NCI-H82 (cell line): ENCODE measurements at regions not wholly inside any gene's neighbourhood (a gene's known extent, or its start where the extent isn't known, plus 50 kb on each side); places are given as distances from the start of the nearest gene placed in this dataset.

Experiments used
- DNase-seq: peaks from one replicate; lab custom pipeline; 2025; lab: John Stamatoyannopoulos, UW

DNA sequence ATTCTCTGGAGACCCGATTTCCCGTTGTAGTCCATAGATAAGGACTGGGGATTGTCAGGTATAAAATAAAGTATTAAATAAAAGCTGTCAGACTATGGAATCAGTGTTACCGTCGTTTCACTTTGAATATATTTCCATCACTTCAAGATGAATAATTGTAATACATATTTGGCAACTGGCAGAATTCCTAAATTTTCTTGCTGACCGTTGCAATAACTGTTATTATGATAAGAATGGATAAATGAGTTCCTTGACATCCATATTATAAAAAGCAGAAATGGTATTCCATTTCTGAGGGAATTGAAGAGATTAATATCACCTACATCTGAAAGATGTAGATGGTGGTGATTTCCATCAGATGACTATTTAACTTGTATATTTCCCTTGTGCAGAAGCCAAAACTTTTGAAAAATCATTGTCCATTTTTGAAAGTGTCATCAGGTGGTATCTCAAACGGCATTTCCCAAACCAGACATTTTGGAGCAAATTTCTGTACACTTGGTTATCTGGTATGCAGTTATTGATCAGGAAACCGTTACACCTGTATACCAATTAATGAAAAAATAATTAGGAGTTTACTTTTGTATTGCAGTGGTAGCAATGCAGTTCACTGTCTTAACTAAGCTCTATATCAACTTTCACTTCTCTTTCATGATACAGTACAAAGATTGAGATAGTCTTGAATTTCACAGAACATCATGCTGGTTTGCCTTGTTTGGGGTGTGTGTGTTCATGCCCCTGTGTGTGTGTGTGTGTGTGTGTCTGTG is 878.5 kb downstream of the PCDH18 start:
- DNase-seq: no peak

DNA sequence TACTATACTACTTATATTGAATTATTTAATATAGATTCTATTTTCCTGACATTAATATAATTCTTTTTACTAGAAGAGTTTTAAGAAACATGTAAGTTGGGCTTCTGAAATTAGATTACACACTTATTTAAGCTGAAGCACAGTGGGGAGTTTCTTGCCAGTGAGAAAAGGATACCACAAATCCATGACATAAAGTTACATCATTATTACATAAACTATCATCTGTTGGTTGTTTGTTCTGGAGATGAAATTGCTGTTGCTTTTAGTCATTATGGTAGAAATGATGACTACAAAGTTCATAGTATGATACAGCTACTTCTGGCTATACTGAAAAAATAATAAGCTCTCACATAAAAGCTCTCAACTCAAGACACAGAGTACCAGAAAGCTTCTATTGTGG is 880.4 kb downstream of the PCDH18 start:
- no peak for DNase-seq

DNA sequence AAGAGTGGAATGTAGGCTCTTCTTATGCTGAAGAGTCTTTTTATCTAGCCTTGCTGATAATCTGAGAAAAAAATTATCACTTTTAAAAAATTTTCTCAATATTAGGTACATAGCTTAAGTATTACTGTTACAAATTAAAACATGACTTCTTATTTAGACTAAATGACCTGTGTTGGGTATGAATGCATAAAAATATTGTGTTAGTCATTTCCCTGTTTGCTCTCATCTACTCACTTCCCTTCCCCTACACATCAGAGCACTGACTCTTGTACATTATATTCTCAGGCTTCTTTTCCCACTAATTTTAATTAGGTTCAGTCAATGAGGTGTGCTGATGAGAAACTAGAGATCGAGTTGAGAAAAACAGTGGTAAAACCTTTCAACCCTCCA is 881.0 kb downstream of the PCDH18 start:
- no peak for DNase-seq

DNA sequence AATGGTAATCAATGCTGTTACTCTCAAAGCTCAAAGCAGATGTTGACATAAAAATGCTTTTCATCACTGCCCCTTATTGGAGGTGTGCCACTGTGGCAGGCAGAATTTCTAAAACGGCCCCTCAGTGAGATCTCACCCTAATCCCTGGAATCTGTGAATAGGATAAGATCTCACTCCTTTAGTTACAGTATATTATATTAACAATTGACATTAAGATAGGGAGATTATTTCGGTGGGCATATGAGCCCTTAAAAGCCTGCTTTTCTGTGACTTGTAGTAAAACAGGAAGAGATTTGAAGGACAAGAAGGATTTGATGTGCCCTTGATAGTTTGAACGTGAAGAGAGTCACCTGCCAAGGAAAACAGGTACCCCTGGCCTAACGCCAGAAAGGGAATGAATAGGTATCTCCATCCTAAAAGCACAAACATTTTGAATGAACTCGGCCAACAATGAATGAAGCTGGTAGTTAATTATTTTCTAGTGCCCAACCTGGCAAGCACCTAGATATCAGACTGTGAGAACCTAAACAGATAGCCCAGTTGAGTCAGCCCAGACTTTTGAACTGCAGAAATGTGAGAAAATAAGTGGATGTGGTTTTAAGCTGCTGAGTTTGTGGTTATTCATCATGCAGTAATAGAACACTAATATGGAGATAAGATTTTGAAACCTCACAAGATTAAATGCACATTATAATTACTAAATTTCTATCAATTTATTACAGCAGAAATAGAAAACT is 881.6 kb downstream of the PCDH18 start:
- DNase-seq: no peak

DNA sequence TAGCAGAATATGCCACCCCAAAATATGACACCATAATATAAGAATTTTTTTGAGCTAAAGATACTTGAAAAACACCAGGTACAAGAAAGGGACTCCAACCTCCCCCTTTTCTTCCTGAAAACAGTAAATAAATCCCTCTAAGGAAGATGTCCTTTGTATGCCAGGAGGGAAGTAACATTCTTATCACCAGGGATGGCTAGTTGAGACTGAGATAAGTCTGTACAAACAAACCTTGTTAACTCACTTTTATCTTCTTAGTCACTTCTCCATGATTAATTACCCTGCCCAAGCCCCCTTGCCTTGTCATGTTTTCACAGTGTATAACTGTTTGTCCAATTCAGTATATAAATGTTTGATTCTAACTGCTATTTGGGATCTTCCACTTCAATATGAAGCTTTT is 888.0 kb downstream of the PCDH18 start:
- DNase-seq: peak; percentile 63

DNA sequence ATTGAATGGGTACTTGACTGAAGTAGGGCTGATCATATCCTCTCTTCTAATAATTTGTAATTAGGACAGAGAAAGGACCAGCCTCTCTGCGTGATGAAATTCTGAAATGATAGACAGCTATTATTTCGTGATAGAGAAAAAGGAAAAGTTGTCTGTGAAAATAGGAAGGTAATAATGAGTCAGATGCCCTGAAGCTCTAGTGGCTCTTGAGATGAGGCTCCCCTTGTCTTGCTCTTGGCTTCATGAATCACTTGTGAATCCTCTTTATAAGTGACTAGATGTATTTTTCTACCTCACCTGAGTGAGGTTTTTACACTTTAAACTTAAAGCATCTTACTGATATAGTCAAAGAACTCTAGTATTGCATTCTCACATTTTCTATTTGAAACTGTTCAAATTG is 888.9 kb downstream of the PCDH18 start:
- DNase-seq: no peak

DNA sequence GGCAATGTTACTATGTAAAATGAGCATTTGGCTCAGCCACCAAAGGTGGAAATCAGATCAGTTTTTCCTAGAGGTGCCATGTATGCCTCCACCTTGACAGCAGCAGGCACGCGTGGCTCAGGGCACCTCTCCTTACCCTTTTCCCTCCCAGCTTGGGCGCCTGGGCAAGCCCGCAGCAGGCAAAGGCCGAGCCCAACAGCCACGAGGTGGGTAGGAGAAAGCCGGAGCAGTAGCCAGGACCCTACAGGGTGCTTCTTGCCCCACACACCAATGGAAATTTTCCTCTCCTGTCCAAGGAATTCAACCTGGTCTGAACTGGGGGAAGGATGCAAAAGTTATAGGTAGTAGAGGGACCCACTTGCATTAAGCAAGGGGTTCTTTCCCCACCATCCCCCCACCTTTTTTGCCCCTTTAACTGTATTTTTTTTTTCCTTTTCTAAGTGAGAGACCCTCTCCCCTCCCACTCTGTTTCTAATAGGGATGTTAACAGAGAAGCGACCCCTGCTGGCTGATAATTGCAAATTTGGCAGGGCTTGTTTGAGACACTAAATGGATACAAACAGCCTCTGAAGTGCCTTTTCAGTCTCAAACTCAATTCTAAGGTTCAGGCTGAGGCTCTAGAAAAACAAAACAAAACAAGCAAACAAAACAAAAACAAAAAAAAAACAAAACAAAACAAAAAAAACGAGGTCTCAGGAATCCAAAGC is 895.1 kb downstream of the PCDH18 start:
- DNase-seq: peak; percentile 30

DNA sequence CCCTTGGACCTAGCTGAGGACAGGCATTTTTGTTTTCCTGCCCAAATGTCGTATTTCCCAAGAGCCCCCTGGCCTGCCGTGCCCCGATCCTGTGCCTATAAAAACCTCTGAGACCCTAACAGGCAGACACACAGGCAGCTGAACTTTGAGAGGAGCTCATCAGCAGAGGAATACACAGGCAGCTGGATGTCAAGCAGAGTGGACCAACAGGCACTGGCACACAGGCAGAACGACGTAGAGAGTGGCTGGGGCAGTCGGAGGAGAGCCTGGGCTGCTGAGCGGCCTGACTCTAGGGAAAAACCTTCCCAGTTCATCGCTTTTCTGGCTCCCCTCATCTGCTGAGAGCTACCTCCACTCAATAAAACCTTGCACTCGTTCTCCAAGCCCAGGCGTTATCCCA is 896.1 kb downstream of the PCDH18 start:
- no peak for DNase-seq

DNA sequence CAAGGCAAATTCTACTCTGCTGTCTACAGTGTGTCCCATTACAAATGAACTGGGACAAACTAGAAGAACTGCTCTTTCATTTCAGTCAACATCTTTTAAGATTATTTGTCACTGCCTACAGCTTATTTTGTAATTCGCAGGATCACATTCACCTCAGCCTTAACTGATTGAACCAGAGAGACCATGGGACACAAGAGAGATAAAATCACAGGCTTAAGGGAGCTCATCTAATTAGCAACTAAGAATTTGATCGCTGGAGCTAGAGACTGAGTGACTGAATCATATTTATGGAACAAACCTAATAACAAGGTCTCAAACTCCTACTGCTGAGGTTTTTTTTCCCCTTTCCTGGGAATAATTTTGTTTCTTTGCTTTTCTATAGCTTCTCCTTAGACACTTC is 898.2 kb downstream of the PCDH18 start:
- peak; percentile 83 for DNase-seq

DNA sequence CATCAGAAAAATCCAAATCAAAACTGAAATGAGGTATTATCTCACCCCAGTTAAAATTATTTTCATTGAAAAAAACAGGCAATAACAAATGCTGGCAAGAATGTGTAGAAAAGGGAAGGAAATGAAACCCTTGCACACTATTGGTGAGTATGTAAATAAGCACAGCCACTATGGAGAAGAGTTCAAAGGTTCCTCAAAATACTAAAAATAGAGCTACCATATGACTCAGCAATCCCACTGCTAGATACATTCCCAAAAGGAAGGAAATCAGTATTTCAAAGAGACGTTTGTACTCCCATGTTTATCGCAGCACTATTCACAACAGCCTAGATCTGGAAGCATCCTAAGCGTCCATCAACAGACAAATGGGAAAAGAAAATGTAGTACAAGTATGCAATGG is 932.4 kb downstream of the PCDH18 start:
- DNase-seq: no peak

DNA sequence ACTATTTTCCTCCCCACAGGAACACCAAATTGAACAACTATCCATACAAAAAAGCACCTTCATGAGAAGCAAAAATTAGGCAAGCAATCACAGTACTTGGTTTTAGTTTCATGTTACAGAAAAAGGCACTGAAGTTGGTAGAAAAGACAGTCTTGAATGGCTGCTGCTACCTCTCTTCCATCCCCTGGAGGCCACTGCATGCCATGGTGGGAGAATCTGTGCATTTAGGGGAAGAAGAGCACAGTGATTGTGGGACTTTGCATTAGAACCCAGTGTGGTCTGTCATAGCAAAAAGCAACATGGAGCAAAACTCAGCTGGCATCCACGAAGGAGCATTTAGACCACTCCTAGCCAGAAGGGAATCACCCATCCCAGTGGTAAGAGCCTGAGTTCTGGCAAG is 941.9 kb downstream of the PCDH18 start:
- DNase-seq: no peak

DNA sequence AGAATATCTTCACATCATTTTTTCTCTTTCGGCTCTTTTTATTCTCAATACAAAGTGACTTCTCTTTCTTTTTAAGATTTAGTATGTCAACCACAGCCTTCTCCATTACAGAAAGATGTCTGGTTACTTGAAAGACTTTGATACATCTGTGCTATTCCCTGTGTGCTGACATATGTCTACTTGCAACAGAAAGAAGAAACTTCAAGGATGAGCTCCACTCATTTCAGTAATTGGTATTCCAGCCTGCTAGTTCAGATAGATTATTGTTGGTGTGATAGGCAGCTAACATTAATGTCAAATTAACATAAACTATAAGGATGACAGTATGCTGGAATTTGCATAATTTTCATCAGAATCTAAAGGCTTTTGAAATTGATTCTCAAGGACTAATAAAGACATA is 948.7 kb downstream of the PCDH18 start:
- DNase-seq: no peak

DNA sequence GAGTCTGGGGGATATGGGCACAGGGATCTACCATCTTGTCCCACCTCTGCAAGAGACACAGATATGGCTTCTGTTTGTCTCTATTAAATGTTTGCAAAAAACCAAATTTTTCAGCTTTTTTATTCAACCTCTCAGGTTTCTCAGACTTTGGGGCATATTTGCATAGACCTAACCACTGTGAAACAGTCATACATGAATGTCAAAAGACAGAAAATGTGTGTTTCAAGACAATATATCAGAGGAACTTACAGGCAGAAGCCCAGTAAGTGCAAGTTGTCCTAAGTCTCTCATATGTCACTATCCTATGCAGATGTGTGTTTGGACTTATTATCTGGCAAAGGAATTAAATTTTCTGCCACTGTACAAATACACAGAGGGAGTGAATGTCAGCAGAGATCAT is 951.2 kb downstream of the PCDH18 start:
- no peak for DNase-seq

DNA sequence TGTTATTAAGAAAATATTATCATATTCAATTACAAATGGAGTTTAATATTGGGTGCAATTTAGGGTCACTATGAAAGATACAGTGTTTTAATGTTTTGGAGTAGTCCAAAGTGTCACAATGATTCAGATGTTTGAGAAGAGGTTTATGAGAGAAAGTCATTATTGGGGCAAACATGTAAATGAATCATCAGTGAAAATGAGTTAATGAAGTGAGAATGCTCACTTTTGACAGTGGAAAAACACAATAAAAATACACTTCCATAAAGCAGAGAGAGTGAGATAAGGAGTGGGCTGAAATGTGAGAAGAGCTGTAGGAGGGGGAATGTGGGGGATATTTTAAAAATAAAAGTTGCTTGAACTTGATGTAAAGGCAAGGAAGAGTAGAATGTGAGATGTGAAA is 957.1 kb downstream of the PCDH18 start:
- DNase-seq: no peak

DNA sequence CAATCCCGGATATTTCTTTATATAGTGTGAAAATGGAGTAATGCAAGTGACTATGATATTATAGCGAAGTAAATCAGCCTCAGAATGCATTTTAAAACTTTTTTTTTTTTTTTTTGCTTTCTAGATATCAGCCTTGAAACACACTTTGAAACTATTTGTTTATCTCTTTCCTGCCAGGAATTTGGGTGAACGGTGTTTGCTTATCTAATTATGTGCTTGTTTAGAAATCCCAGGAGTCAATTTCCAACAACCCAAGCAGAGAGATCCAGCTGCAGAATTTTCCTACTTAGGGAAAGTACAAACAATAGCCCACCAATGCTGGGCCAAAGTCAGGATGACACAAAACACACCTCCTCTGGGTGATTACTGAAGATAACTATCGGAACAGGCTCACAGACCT is 958.8 kb downstream of the PCDH18 start:
- no peak for DNase-seq

DNA sequence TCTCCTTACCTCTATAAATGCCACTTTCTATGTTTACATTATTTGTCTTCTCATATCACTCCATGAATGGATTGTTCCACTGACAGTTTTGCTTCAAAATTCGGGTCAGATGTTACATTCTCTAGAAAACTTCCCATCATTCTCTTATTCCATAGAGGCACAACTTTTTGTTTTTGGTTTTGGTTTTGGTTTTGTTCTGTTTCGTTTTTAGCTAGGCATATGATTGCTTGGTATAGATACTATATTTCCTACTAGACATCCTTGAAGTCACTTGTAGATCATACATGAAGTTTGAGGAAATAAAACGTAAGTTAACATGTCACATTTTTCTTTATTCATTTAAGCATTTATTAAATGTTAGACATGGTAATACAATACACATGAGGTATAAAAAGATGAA is 961.0 kb downstream of the PCDH18 start:
- DNase-seq: no peak

DNA sequence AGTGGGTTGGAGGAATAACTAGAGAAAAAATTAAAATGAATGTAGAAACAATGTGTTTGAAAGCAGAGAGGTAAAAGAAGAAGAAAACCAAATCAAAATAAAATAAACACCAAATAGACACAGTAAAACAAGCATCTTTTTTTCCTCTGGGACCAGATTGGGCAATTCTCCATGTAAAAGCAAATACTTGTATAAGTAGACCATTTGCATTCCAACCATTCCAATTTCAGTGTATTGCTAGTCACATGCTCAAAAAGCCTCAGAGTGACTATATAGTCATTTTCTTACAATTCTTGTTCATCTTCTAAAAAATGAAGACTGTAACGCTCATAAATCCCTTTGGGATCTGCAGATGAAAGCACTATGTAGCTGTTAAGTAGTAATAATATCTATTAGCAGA is 969.5 kb downstream of the PCDH18 start:
- no peak for DNase-seq

DNA sequence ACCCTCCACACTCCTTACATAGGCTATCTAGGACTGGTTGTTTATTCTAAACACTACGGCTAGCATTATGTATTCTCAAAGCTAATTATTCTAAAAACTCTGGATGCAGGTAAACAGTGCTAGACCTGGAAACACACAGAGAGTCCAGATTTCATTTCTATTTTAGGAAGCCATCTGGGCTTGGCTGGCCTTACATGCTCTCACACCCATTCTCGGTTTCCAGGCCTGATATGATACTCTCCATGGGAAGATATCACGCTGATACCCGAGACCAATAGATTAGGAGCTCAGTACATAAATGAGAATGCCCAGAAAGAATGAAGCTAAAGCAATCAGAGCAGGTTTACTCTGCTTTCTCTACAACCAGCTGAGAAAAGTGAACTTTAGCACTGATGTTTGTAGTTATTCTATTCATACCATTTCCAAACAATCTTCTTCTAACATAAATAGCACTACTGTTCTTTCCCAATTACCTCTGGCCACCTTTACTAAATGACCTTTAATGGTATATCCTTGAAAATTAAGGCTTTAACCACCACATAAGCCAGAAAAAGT is 973.3 kb downstream of the PCDH18 start:
- DNase-seq: no peak

DNA sequence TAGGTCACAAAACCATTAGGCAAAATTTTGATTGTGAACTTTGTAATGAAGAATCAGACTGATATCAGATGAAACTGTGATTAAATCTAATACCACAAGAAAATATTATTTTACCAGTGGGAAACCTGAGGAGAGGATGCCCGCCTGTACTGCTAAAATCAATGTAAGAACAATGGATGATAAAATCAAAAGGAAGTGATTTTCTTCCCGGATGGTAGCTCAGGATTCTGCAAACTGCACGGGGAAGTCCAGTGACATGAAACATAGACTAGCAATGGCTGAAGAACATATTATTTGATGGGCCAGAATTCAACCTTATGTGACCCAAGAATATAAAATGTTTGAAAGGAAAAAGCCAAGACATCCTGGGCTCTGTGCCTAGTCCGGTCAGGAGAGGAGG is 974.9 kb downstream of the PCDH18 start:
- no peak for DNase-seq

DNA sequence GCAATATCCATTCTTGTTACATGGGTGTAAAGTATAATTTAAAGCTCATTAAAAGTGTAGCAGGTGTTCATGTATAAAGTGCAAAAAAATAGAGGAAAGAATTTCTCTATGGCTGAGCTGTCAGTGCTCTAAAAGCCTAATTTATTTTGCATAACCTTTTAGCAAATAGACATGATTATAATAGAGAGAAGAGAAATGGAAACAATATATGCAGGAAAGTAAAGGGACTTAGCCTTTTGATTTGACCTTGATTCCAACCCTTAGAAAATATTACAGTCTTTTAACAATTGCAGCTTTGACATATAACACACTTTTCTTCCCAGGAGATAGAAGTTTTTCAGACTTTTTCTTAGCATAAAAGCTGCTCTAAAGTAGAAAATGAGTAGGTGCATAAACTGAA is 978.3 kb downstream of the PCDH18 start:
- no peak for DNase-seq

DNA sequence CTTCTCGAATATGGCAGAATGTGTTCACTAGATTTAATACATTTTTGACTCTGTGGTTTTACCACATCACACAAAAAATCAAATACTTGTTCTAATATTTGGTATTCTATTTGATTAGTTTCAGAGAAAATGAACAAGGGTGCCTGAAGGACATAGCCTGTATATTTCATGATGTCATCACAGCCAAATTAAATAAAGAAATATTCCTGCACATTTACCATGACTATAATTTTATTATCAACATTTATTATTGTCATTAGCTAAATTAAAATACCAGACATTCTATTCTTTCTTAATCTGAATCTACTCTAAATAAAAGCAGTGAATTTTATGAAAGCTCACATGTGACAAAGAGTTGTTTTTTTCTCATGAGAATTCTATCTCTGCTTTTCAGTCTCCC is 980.5 kb downstream of the PCDH18 start:
- no peak for DNase-seq

DNA sequence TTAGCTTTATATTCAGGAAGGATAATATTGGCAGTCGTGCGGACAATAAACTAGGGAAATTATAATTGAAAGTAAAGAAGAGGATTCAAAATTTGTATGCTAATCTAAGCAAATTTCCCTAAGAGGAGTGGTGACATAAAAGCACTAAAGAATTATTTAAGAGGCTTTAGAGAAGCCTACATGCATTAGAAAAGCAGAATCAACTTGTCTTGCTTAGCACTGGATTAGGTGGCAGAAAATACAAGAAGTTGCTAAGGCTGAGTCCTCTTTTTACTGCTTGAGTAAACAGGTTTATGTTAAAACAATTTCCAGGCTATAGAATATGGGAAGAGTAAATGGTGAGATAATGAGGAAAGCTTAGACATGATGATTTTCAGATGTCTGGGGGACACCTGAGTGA is 991.5 kb downstream of the PCDH18 start:
- DNase-seq: no peak

DNA sequence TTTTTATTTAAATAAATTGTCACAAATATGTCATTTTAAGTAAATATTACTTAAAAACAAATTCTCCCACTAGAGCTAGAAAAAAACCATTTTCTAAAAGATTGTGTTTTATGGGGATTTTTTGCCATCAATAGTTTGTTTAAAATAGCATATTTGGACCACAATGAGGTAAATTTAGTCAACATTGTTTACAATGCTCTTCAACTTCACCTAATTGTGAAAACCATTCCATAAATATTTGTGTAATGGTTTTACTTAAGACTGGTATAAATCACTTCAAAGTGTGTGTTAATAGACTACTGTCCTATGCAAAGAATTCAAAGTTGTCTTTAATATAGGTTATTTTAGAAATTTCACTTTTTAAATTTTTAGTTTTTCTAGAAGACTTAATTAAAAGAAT is 1004.2 kb downstream of the PCDH18 start:
- DNase-seq: no peak
